SK-MEL-5 (cell line): ENCODE measurements at regions not wholly inside any gene's neighbourhood (a gene's known extent, or its start where the extent isn't known, plus 50 kb on each side); places are given as distances from the start of the nearest gene placed in this dataset.
"Not testable (repeated sequence)": the region's sequence is repeated elsewhere in the genome, so short reads cannot be mapped to it uniquely, and the experiment has no call there.

Experiments
- DNase-seq: peaks from one replicate; pipeline ENCODE4 v3.0.0-alpha.2; 2016; ENCODE audit warnings: low read depth, low spot score
- in situ Hi-C: cut with HindIII; loops from 2 replicates; pipeline ENCODE4 v1.10.0; 2016; ENCODE audit warnings: low sequenced_read_pairs, high pct_unique_total_duplicates, low pct_unique_long_range_greater_than_20kb

DNA sequence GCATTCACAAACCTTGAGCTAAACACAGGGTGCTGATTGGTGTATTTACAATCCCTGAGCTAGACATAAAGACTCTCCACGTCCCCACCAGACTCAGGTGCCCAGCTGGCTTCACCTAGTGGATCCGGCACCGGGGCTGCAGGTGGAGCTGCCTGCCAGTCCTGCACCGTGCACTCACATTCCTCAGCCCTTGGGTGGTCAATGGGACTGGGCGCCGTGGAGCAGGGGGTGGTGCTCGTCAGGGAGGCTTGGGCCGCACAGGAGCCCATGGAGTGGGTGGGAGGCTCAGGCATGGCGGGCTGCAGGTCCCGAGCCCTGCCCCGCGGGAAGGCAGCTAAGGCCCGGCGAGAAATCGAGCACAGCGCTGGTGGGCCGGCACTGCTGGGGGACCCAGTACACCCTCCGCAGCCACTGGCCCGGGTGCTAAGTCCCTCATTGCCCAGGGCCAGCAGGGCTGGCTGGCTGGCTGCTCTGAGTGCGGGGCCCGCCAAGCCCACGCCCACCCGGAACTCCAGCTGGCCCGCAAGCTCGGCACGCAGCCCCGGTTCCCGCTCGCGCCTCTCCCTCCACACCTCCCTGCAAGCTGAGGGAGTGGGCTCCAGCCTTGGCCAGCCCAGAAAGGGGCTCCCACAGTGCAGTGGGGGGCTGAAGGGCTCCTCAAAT is 622.2 kb upstream of the ADGRL2 start:
- in situ Hi-C loops, DNase-seq: not testable (repeated sequence)

DNA sequence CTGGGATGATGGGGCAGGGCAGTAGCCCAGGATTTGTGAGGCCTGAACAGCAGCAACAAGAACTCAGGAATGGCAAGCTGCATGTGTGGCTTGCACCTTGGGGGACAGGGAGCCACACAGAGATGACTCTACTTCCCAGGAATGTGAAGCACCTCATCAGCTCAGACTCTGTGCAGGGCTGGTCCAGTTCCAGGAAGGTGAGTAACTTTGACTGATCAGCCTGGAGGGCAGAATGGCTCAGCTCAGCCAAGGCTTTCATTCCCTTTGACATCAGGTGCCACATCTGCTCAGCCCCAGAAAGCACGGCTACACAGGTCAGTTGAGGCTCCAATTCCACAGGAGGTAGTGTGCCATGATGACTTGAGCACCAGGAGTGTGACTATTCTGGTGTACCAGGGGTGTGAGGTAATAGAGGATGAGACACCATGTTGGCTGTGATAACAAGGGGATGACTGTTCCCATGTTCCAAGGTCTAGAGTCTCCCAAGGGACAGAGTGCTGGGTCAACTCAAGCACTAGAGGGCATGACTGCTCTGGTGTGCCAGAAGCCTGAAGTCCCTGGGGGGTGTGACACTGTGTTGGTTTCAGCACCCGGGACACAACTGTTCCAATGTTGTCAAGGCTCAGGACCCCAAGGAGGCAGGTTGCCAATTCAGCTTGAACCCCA is 625.8 kb upstream of the ADGRL2 start:
- no peak for DNase-seq
- in situ Hi-C loops = no loop called here

DNA sequence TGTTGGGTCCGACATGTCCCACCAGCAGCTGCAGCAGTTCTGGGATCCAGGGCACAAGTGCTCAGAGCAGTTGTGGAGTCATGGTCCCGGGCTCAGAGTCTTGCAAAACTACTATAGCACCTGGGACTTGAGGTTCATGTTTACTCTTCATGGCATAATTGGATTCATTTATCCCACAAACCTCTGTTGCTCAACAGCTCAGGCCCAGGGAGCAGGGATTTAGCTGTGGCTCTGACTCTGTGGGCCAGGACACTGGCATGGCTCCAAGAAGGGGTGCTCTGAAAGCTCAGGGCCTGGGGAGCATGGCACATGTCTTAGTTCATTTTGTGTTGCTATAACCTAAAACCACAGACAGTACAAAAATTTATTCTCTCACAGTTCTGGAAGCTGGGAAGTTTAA is 626.7 kb upstream of the ADGRL2 start:
- in situ Hi-C loops = no loop called here
- DNase-seq = no peak

DNA sequence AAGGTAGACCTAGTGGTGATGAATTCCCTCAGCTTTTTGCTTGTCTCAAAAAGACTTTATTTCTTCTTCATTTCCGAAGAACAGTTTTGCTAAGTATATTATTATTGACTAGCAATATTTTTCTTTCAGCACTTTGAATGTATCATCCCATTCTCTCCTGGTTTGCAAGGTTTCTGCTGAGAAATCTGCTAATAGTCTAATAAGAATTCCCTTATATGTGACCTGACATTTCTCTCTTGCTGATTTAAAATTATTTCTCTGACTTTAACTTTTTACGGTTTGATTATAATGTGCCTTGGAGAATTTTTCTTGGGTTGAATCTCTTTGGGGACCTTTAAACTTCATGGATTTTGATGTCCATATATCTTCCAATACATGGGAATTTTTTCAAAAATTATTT is 628.3 kb upstream of the ADGRL2 start:
- DNase-seq = no peak
- in situ Hi-C loops = no loop called here

DNA sequence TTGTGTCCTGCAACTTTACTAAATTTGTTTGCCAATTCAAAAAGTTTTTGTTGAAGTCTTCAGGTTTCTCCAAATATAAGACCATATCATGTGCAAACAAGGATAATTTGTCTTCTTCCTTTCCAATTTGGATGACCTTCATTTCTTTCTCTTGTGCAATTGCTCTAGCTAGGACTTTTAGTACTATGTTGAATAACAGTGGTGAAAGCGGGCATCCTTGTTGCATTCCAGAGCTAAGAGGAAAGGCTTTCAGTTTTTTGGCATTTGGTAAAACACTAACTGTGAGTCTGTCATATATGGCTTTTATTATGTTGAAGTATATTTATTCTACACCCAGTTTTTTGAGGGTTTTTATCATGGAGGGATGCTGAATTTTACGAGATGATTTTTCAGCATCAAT is 630.0 kb upstream of the ADGRL2 start:
- no peak for DNase-seq
- in situ Hi-C loops = no loop called here

DNA sequence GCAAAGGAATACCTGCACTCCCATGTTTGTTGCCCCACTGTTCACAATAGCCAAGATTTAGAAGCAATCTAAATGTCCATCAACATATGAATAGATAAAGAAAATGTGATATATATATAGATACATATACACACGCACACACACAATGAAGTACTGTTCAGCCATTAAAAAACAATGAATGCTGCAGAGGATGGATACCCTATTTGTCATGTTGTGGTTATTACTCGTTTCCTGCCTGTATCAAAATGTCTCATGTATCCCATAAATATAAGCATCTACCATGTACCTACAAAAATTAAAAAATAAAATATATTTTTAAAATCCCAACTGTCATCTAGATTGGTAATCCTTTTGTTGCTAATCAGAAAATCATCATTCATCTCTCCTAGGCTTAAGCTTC is 634.8 kb upstream of the ADGRL2 start:
- DNase-seq = no peak
- in situ Hi-C loops = no loop called here

DNA sequence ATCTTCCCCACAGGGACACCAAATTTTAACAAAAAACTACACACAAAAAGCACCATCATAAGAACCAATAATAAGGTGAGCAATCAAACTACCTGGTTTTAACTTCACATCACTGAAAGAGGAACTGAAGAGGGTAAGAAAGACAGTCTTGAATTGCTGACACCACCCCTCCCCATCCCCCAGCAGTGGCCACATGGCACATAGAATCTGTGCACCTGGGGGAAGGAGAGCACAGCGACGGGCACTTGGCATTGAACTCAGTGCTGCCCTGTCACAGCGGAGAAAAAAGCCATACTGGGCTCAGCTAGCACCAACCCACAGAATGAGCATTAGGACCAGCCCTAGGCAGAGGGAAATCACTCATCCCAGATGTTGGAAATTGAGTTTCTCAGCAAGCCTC is 640.0 kb upstream of the ADGRL2 start:
- DNase-seq = no peak
- in situ Hi-C loops = no loop called here

DNA sequence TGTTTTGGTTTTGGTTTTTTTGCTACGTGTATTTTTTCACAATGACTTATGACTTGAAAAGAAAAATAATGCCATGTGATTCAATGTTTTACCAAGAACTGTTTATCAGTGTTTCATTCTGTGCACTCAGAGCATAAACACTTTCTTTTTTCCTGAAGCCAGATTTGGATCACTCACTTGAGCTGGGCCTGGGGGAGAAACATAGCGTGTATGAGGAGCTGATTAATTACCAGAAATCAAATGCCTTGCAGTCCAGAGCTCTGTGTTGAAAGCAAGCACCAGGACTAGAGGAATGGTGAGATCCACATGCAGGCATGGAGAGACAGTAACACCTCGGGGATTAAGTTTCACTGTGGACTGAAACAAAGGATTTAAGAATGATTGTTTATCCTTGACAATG is 642.1 kb upstream of the ADGRL2 start:
- in situ Hi-C loops = no loop called here
- DNase-seq = no peak

DNA sequence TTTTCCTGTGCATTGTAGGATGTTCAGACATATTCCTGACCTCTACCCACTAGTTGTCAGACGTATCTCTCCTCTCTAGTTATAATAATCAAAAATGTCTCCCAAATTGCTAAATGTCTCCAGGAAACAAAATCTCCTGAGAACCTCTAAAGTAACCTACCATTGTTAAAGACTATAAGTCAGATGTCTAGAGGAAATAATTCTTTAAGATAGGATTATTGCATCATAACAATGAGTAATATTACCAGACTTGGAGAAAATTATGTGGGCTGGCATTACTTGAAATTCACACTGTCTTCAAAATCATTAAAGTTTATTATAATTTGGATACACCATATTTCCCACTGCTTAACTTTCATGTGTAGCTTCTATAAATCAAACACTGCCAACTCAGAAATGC is 643.0 kb upstream of the ADGRL2 start:
- DNase-seq = no peak
- in situ Hi-C loops = no loop called here

DNA sequence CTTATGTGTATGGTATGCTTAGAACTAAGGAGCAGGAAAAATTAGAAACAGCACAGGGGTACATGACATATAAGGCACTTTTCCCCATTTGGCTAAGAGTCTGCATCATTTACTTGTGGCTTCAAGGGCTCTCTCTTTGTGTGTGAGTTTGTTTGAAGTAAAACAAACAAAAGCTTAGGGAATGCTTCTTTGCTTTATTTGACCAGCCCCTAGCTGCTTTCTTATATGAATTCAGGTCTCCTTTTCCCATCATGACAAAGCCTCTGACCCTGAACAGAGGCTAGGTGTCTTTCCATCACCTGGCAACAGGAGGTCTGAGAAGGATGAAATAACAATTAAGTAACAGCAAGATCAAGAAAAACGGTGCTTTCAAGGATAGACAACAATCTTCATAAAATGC is 643.8 kb upstream of the ADGRL2 start:
- DNase-seq = no peak
- in situ Hi-C loops = no loop called here

DNA sequence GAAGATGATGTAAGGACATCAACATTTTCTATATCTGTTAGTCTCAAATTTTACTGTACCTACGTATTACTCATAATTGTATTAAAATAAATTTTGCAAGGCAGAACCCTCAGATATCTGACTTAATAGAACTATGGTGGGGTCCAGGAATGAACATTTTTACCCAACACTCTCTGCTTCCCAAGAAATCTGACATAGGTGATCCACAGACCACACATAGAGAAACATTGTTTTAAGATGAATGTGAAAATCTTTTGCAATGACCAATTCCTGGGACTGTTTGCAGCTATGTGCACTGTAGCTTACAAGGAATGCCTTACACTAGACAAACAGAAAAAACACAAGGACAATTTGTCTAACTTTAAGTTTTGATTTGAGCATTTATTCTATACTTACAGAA is 645.6 kb upstream of the ADGRL2 start:
- no peak for DNase-seq
- in situ Hi-C loops = no loop called here

DNA sequence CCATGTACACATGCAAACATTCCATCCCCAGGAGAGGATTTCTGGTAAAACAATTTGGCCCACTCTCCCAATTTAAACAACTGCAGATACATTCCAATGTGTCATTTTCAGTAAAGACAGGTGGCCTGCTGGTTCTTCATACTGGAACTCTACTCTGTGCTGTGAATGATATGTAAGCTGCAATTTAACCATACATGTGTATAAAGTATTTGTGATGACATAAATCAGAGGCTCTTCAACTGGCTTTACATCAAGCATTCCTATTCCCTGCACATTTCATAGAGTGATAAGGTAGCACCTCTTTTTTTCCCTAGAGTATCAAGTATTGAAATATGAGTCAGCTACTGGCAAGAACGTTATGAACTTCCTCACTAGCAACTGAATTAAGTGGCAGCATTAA is 649.5 kb upstream of the ADGRL2 start:
- in situ Hi-C loops = no loop called here
- DNase-seq = no peak

DNA sequence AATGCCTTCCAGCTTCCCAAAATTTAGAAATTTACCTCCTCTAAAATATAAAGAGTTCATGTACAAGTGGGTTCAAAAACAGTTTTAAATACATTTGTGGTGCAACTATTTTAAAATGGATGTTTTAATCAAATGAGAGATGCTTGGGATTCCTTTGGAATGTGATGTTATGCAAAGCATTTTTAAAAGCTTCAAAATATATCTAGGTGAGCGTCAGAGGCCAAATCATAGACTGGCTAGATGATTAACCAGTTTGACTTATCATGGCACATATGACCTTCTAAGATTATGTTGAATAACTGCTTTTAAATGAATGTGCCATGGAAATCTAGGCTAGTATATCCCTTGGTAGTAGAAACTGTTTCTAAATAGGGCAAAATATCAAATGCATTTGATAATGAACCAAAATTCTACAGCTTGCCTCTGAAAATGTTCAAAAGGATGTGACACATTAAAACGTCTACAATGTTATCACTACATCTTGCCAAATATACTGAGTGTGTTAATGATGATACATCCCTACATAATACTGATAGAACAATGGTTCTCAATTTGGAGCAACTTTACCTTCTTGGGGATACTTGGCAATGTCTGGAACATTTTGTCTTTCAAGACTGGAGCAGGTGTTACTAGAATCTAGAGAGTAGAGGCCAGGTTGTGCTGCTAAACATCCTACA is 650.9 kb upstream of the ADGRL2 start:
- in situ Hi-C loops = no loop called here
- DNase-seq = no peak

DNA sequence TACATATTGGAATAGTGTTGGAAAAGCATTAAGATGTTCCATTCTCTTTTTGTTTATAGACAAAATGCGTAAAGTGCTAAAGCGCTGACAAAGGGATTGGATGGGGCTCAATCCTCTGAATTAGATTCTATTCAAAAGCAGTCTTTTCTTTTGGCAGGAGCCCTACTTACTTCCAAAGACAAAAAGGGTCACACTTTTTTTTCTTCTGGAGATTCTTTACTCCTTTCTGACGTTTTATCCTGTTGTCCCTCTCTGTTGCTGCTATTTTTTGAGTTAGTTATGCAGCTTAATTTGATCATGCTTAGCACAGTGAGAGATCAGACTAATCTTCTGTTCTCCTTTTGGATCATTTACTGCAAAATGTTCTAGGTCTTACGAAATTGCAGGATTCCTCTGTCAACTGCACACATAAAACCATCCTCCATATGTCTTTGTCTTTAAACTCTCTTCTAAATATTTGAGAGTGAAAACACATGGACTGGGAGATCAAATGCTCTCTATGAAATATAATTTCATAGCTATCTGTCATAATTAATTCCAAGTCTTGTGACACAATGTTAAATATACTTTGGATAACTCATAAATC is 656.4 kb upstream of the ADGRL2 start:
- no peak for DNase-seq

DNA sequence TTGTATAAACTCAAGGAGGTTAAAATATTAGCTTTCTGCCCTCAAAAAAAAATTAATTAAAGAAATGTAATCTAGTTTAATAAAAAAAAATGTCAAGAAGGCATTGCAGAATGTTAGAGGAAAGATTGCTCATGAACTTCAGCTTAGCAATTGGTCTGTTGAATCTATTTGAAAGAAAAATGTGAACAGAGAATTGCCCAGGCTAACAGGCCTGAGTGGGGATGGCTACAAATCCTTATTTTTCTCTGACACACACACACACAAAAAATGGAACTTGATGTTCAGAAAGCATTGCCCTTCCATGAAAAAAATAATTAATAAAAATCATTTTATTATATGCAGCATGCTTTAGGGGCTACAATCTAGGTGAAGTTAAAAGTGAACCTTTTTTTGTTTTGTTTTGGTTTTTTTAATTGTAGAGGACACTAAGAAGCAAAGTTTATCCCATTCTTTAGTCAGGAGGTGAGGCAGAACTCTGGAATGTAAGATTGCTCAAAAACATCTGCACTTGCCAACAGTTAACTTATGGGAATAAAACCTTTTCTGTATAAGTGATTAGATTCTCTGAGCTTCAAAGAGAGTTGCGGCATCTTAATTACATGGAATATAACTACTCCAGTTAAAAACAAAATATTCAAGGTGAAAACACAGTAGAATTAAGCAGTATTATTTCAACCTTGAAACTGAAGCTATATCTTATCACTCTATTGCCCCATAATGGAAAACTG is 658.5 kb upstream of the ADGRL2 start:
- in situ Hi-C loops = no loop called here
- DNase-seq = no peak

More for the DNA sequence above, 656.4 kb upstream of the ADGRL2 start:
- in situ Hi-C loops = no loop called here

DNA sequence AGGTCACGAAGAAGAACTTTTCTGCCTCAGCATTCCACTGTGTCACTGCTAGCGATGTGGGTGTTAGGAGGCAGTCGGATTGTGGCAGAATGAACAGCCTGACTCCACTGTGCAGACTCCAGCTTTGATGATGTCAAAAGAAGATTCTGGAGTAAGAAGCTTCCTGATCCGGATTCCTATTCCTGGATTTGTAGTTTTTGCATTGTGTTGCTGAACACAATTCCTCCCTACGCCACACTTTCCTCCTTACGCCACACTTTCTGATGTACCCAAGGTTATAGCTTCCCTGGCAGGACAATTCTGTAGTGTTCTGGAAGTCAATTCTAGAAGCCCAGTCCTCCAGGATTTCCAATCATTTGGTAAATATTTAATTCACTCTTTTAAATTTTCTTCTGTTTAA is 665.2 kb upstream of the ADGRL2 start:
- DNase-seq = no peak

DNA sequence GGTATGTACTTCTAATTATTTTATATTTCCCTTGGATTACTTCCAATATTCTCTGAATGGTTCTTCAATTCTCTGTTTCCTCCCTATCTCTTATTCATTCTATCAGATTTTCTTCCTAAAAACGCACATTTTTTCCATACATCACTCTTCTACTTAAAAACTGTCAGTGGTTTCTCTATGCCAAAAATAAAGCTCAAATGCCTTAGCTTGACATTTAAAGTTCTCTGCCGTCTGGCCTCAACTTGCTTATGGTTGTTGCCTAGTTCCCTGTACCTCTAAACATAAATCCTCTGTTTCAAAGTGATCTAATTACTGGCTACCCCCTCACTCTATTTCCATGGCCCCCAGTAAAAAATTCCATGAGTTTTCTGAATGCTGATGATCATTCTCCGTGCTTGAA is 671.0 kb upstream of the ADGRL2 start:
- DNase-seq = no peak
- in situ Hi-C loops = no loop called here

More for the DNA sequence above, 665.2 kb upstream of the ADGRL2 start:
- in situ Hi-C loops = no loop called here

DNA sequence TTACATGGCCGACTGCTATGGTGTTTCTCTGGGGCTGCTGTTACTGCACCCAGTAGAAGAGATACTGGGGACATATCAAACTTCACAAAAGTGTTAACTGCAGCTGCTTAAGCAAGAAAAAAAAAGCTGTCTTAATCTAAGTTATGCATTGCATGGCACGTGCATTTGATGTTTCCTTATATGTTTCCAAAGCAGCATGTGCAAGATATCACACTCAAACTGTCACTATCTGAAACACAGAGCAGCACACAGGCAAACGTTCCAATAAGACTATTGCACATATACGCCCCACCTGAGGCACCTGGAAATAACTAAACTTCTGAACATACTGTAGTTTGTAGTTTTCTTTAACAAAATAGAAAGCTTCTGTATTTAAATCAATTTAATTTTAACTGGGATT is 671.4 kb upstream of the ADGRL2 start:
- in situ Hi-C loops = no loop called here
- DNase-seq = no peak
